ENCODE measurements at regions not wholly inside any gene's neighbourhood (a gene's known extent, or its start where the extent isn't known, plus 50 kb on each side); places are given as distances from the start of the nearest gene placed in this dataset.

DNA sequence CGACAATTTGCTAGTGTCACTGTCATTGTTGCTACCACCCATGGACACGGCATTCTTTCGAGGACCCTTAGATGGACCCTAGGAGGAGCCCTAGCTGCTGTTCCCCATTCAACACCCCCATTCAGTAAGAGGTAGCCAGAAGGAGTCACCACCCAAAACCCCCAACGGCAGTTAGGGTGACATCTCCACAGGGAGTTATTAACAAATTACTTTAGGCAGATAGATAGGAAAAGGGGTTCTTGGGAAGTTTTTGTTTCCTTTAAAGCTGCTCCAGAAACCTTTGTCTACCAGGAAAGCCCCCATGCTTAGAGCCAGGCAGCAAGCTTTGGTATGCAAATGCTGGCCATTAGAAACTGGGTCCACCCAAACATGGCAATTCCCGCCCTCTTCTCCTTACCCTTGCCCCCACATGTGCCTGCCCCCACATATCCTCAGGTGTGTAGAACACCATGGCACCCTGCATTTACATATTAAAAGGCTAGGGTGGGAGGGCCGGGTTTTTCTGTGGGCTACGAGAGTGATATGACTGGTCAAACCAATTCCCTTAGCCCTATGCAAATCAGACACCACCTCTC is 190.9 kb downstream of the SLITRK6 start:
- no peak for DNase-seq
- TF ChIP-seq POLR2A (IDR thresholded peaks at IDR 0.05; ENCODE audit: low read length) (no peak), GATA1 (IDR thresholded peaks at IDR 0.05; ENCODE audit: low read depth, low read length) (no peak)

DNA sequence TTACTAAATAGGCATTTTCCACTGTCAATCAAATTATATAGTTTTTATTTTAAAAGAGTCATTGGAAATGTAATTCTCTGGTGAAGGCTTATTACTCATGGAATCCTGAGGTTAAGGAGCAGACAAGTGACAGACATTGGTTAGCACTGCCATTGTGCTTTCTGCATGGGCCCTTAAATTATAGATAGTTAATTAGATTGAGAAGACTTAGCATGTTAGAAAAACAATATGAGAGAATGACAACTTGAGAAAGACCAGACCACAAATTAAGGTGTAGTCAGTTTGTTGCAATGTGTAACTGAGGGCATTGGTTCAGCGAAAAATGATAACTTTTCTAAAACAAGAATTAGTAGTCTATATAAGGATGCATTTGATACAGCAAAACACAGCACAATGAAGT is 195.5 kb downstream of the SLITRK6 start:
- TF ChIP-seq GATA1 (IDR thresholded peaks at IDR 0.05; ENCODE audit: low read depth, low read length) (no peak), POLR2A (IDR thresholded peaks at IDR 0.05; ENCODE audit: low read length) (no peak)
- no peak for DNase-seq

DNA sequence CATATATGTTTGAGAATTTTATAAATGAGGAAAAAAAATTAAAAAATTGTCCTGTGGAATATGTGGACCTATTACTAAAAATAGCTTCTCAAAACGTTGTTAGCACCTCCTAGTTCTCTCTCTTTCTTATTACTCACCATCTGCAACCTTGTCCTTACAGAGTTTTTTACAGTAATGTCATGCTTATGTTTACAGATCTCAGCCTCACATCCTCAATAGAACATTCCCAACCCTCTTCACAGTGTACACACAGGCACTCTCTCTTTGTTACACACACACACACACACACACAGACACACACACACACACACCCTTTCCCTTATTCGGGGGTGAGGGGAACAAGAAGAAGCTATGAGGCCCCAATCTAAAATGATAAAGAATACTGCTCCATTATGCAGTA is 197.7 kb downstream of the SLITRK6 start:
- TF ChIP-seq GATA1 (IDR thresholded peaks at IDR 0.05; ENCODE audit: low read depth, low read length) (no peak), POLR2A (IDR thresholded peaks at IDR 0.05; ENCODE audit: low read length) (no peak)

DNA sequence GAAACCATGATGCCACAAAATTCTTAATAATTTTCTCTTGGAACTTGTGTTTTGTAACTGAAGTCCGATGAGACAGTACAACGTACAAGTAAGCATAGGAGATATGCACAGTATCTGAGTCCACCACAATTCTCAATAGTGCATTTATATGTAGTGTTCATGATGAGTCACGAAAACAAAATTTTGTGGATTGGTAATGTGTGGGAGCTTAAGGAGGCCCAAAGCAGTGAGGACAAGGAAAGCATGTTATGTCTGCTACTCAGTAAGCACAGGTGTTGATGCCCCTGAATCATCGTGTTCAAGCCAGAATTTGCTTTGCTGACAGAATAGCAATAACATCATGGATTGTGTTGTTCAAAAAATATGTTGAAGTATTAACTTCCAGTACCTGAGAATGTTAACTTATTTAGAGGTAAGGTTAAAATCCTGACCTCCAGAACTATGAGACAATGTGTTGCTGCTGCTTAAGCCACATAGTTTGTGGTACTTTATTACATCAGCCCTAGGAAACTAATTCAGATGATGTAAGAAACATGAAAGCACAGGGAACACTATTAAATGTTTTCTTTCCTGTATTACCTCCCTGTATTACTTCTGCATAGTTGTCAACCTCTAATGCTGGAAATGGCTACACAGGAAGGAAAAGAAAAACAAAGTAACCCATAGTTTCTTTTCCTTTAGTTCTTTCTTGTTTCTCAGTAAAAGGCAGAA is 201.3 kb downstream of the SLITRK6 start:
- no peak for TF ChIP-seq POLR2A (IDR thresholded peaks at IDR 0.05; ENCODE audit: low read length)
- peak in 1 of 2 experiments; percentile 36 for DNase-seq

More for the DNA sequence above, 197.7 kb downstream of the SLITRK6 start:
- no peak for DNase-seq

DNA sequence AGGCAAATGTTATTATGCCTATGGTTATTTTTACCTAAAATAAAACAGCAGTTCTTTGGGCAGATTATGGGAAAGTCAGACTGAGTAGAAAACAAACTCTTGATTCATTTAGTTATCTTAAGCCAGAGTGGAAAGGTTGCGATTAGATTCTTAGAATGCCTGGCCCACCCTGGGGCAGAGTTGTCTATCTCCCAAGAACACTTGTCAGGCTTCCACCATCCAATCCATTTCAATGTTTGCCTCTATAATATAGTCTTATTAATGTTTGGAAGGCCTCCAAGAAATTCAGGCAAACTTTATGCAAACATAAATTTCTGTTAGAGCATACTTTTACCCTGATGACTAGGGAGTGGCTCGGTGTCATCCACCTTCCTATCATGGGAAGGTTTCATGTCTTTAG is 207.0 kb downstream of the SLITRK6 start:
- DNase-seq = peak; percentile 62 to 78
- TF ChIP-seq GATA1 (IDR thresholded peaks at IDR 0.05; ENCODE audit: low read depth, low read length) (no peak), POLR2A (IDR thresholded peaks at IDR 0.05; ENCODE audit: low read length) (no peak)

DNA sequence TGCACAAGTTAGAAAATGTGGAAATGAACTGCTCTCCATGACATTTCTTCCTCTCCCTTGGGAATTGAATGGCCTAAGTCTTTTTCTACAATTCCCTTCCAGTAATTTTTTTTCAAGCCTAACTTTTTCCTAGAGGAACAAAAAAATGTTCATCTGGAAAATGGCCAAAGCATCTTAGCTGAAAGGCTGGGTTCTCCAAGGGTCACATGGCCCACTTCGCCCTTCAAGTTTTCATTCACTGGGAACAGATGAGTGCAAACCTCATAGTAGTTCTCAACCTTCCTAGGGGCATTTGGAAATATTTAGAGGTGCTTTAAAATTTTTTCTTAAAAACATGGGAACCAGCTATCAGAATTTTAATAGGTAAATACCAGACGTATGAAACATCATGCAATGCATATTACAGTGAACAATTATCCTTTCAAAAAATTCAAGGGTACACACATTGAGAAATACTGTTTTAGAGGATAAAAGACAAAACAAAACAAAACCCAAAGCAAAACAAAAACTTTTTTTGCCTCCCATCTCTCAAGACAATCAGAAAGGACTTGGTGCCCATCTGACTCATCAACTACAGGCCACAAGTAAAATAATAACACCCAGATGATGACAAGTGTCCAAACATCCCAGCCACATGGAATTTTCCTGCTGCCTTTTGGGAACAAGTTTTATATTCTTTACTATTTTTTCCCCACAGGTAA is 208.8 kb downstream of the SLITRK6 start:
- no peak for TF ChIP-seq GATA1 (IDR thresholded peaks at IDR 0.05; ENCODE audit: low read depth, low read length)
- TF ChIP-seq POLR2A (IDR thresholded peaks at IDR 0.05; ENCODE audit: low read length) = no peak

DNA sequence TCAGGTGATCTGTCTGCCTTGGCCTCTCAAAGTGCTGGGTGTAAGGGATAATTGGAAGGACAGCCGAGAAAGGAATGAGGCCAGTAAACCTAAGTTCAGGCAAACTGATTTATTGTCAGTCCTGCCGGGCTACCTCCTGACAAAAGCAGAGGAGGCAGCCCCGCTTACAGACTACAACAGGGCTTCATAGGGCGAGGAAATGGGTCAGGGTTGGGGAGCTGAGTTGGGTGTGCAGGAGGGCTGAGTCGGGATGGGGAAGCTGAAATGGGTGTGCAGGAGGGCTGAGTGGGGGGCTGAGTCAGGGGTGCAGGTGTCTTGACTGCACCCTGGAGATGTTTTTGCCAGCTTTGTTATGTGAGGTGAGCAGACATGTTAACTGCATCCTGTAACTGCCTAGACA is 210.2 kb downstream of the SLITRK6 start:
- DNase-seq = no peak
- TF ChIP-seq POLR2A (IDR thresholded peaks at IDR 0.05; ENCODE audit: low read length) (no peak), GATA1 (IDR thresholded peaks at IDR 0.05; ENCODE audit: low read depth, low read length) (no peak)

More for the DNA sequence above, 208.8 kb downstream of the SLITRK6 start:
- DNase-seq = no peak

DNA sequence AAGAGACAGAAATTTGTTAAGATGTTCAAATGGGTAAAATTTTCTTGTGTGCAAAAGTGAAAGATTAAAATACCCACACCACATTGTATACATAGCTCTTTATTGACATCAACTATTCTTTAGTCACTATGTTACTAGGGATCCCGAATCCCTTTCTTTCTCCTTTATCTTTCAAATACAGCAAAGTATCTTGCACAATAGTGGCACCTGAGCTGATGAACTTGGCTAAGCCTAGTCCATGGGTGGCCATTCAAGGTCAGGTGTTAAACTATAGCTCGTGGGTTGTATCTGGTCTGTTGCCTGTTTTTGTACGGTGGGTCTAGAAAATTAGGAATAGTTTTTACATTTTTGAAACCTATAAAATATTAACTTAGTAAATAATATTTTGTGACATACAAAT is 210.9 kb downstream of the SLITRK6 start:
- TF ChIP-seq GATA1 (IDR thresholded peaks at IDR 0.05; ENCODE audit: low read depth, low read length) = no peak
- TF ChIP-seq POLR2A (IDR thresholded peaks at IDR 0.05; ENCODE audit: low read length) = no peak
- no peak for DNase-seq

DNA sequence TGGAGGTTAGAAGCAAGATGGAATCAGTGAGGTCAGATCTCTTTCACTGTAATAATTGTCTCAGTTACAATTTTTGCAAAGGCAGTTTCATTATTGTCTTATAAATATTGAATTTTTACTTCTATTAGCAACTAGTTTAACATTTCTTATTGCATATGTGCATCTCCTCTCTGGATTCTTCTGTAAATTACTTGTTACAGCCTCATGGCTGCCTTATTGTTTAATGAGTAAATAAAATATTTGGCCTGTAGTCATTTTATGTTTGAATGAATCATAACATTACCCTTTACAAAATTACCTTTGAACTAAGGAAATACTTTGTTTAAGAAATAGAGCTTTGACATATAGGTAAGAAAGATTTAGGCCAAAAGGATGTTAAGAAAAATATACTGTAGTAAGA is 212.4 kb downstream of the SLITRK6 start:
- DNase-seq = no peak
- no peak for TF ChIP-seq POLR2A (IDR thresholded peaks at IDR 0.05; ENCODE audit: low read length)
- TF ChIP-seq GATA1 (IDR thresholded peaks at IDR 0.05; ENCODE audit: low read depth, low read length) = no peak

DNA sequence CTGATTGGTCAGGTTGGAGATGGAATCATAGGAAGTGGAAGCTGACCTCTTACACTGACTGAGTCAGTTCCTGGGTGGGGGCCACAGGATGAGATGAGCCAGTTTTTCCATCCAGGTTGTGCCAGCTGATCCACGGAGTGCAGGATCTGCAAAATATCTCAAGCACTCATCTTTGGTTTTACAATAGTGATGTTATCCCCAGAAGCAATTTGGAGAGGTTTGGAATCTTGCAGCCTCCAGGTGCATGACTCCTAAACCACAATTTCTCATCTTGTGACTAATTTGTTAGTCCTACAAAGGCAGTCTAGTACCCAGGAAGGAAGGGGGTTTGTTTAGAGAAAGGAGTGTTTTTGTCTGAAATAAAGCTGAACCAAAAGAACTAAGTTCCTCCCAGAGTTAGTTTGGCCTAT is 212.8 kb downstream of the SLITRK6 start:
- TF ChIP-seq GATA1 (IDR thresholded peaks at IDR 0.05; ENCODE audit: low read depth, low read length) (no peak), POLR2A (IDR thresholded peaks at IDR 0.05; ENCODE audit: low read length) (no peak)
- DNase-seq = no peak

DNA sequence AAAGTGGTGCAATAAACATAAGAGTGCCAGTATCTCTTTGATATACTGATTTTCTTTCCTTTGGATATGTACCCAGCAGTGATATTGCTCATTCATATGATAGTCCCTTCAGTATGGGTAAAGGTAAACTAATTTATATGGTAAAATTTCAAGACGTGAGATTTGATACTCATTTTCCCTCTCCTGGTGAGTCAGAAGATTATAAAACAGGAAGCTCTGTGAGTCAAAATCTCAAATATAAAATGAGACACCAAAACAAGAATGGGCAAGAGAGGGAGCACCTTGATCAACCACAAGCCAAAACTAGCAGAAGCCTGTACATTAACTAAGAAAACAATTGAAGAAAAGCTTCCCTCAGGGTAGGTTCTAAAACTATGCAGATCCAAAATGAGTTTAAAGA is 216.3 kb downstream of the SLITRK6 start:
- TF ChIP-seq GATA1 (IDR thresholded peaks at IDR 0.05; ENCODE audit: low read depth, low read length) = no peak
- no peak for TF ChIP-seq POLR2A (IDR thresholded peaks at IDR 0.05; ENCODE audit: low read length)
- DNase-seq = no peak

DNA sequence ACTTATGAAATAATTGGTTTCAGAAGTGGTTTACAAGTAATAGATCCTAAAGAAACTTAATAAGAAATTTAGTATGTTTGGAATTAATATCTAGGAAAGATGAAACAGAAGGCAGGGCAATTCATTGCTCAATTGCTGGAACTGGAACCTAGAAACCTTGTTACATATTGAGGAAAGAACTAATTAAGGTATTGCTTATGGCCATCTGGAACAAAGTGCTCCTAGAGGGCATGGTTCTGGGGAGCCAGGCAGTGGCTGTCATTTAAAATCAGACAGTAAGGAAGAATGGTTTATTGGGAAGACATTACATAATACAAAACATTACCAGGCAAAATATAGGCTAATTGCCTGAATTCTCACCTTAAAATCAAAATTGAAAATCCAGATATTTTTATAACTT is 224.1 kb downstream of the SLITRK6 start:
- TF ChIP-seq GATA1 (IDR thresholded peaks at IDR 0.05; ENCODE audit: low read depth, low read length) (no peak), POLR2A (IDR thresholded peaks at IDR 0.05; ENCODE audit: low read length) (no peak)
- DNase-seq = no peak

DNA sequence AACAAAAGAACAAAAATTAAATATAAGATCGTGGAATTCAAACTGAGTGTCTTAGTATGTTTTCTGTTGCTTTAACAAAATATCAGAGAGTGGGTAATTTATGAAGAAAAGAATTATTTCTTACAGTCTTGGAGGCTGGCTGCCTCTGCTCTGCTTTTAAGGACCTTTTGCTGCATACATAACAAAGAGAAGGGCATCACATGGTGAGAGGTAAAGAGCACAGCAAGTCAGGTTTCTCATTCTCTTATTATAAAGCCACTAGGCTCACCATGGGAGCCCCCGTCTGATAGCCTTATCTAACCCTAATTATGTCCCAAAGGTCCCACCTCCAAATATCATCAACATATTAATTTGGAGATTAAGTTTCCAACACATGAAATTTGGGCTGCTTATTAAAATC is 231.3 kb downstream of the SLITRK6 start:
- TF ChIP-seq GATA1 (IDR thresholded peaks at IDR 0.05; ENCODE audit: low read depth, low read length) = no peak
- no peak for TF ChIP-seq POLR2A (IDR thresholded peaks at IDR 0.05; ENCODE audit: low read length)
- DNase-seq = no peak

DNA sequence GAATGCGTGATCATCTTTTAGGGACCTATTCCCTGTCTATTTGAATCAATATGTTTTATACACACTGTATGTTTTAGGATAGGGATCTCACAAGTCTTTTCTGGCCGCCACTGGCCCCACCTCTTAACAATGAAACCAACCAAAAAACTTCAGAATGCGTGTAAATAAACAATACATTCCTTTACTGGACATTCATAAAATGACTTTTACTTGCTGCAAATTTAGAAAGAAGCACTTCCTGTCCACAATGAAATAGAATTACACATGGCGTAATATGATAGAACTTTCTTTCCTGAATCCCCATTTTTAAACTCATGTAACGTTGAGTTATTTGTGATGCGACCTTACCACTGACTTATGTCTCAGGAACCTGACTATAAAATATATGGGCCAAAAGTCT is 233.6 kb downstream of the SLITRK6 start:
- DNase-seq = no peak
- no peak for TF ChIP-seq GATA1 (IDR thresholded peaks at IDR 0.05; ENCODE audit: low read depth, low read length)
- no peak for TF ChIP-seq POLR2A (IDR thresholded peaks at IDR 0.05; ENCODE audit: low read length)

DNA sequence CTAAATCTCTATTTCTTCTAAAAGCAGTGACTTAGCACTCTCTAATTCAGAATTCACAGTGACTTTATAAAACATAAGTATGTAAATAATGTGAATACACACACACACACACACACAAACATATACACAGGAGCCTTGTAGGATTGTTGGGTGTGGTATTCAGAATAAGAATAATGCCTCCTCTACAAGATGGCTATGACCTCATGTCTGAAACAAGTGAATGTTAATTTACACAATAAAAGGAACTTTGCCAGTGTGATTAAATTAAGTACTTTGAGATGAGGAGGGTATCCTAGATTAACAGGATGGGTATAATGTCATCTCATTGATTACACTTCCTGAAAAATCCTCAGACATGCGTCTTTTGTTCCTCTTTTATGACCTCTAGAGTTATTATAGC is 234.6 kb downstream of the SLITRK6 start:
- no peak for DNase-seq
- TF ChIP-seq POLR2A (IDR thresholded peaks at IDR 0.05; ENCODE audit: low read length) (no peak), GATA1 (IDR thresholded peaks at IDR 0.05; ENCODE audit: low read depth, low read length) (no peak)

All from erythroblast (primary cell).